GM19463 (cell line): ENCODE measurements at regions not wholly inside any gene's neighbourhood (a gene's known extent, or its start where the extent isn't known, plus 50 kb on each side); places are given as distances from the start of the nearest gene placed in this dataset.

Source experiments
- ATAC-seq: cut with Tn5 transposase; IDR thresholded peaks from one replicate; pipeline ENCODE4 v1.9.1; 2021; ENCODE audit warnings: mild to moderate bottlenecking, moderate library complexity; ENCODE audit not compliant: unreplicated experiment

DNA sequence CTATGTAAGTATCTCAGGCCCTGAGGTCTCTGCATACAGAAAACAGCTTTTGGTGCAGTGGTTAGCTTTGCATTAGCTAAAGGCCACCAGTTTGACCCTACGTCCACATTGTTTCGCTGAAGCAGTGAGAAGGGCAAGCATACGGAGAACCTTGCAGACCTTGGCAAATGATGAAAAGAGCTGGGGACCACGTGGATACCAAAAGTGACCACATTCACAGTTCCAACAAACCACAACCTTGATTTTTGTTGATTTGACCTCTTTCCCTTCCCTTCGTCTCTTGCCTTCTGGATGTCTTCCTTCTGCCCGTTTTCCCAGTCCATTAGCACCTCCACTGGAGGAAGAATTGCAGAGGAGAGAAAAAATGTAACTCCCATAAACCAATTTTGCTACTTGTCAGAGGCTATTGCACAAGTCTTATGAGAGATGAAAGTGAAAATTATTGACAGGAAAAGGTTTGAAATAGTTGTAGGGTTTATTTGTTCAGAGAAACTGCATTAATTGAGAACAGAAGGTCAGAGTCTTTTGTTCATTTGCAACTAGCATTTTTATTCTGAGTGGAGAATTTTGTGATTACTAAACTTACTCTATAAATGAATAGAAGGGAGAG, 293.9 kb upstream of the HTR2A start:
- no peak for ATAC-seq

DNA sequence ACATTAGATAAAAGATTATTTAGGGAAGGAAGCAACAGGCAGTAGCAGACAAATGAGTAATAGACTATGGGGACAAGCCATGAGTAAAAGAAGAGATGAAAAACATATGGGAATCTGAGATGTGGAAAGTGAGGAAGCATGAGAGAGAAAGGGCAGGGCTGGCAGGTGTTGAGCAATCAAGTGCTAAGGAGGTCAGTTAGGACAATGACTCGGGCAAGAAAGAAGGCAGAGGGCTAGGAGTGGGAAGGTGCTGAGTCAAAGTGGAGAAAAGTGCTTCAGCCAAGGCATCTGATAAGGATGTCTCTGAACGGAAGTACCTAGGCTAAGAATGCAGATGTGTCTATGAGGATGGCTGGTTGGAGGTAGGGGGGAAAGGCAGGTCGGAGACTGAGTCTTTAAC, 291.9 kb upstream of the HTR2A start:
- no peak for ATAC-seq

DNA sequence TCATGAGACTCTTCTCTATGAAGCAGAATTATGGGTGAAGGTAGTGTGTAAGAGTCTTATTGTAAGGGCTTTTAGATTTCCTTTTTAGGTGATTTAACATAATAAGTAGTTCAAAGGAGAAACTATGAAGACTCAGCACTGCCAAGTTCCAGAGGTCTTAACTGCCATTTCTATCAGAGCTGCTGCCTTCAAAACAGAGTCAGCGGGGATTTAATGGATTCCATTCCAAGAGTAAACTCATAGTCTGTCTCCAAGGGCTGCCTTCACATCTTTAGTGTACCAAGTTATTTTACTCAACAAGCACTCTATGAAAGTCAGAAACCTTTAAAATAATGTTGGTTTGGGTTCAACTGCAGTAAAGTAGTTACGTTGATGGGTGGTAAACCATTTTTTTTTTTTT, 289.6 kb upstream of the HTR2A start:
- ATAC-seq: no peak

DNA sequence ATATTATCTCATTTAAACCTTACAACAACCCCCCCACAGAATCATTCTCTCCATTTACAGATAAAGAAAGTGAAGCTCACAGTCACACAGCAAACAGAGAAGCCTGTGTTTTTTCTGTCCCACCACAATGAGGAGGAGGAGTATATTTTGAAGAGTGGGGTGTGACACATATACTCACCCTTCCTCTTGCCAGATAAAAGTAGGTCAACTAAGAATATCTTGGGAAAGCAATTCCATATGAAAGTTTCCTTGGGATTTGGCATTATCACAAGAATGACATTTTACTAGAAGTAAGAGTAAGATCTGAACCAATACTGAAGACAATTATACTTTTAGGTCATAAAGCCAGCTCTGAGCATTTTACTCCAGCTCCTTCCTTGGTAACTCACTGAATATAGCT, 287.5 kb upstream of the HTR2A start:
- no peak for ATAC-seq

DNA sequence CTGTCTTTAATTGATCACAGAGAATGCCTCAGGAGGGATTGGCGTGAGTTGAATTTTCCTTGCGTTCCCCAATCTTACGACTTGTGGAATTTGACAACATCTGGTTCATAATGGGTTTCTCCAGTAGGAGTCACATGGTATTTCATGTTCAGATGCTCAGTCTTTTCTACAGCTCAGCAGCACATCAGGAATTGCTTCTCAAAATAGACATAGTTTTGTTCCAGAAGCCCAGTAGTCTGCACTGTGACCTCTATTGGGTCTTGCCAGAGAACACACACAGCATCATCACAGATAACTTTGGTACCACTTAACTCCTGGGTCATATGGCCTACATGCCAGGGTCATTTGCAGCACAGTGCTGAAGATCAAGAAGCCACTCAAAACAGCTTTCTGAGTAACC, 282.5 kb upstream of the HTR2A start:
- no peak for ATAC-seq

DNA sequence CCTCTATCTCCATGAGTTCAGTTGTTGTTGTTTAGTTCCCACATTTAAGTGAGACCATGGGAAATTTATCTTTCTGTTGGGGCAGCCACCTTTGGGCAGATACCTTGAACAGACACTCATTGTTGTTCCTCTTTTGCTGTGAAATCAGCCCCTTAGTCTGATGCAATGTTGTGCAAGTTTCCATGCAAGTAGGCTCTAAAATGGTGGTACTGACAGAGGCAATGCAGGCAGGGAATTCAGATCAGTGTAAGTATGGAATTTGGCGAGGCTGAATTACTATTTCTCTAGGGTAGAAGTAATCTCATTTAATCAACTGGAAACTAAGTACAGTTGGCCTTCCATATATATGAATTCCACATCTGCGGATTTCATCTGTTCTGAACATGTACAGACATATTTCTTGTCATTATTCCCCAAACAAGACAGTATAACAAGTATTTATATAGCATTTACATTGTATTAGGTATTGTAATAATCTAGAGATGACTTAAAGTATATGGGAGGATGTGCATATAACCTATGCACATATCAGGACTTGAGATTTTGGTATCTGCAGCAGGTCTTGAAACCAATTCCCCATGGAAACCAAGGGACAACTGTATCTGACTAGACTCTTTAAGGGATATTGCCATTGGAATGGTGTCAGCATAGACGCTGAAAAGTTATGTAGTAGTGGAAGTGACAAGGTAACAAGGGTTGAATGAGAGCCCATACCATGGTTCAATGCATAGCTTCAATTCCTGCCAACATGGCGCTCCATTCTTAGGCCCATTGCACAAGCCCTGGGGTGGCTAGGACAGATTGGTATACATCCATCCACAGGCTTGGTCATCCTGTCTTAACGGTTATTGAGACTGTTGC, 281.5 kb upstream of the HTR2A start:
- no peak for ATAC-seq

DNA sequence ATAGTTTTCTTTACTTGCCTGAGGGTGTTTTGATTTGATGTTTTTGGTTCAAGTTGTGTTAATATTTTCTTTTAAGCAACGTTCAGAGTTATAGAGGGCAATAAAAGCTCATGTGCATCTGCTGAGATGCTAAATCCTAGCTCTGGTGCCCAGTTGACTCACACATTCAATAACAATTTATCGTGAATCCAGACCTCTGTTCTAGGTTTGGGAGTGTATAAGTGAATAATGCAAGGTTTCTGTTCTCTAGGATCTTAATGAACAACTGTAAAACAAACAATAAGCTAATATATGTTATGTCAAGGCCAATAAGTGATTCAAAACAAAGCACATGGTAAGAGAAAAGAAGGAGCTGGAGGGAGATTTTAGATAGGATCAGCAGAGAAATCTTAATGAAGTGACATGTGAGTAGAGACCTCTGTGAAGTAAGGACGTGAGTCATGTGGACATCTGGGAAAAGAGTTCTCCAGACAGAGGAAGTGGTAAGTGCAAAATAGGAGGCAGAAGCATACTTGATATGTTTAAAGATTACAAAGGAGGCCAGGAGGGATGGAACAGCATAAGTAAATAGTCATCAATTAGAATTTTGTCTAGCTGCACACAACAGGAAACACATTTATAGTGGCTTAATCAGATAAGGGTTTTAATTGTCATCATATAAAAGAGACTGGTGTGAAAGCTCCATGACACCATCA, 278.5 kb upstream of the HTR2A start:
- no peak for ATAC-seq

DNA sequence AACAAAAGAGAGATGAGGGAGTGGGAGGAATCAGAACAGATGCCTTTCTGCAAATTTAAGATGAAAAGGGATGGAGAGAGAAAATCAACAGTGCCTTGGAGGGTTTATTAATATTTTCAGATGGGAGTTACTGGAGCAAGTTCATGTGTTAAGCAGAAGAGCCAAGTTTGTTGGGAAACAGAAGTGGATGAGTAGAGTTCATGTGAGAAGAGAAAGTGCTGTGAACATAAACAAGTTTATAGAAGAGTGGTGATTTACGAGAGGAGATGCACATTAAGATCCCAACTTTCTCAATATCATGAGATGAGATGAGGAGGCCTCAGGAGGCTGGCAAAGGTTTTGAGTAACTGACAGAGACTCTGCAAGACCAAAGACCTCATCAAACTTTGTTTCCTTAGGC, 274.1 kb upstream of the HTR2A start:
- no peak for ATAC-seq

DNA sequence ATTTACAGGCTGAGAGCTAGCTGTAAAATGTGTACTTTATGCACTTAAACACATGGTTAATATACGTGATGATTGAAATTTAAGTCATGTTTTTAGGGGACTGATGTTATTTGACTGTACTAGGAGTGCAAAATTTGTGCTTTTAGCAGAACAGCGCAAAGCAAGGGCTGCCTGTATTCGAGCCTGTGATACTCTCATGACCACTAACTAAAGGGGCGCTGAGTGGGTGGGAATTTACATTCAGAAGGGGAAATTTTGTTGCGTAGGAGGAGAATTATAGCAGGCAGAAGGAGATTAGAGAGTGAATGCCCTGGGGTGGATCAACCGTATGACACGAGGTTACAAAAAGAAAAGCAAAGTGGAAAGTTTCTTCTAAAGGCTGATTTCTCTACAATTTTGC, 271.8 kb upstream of the HTR2A start:
- ATAC-seq: no peak

DNA sequence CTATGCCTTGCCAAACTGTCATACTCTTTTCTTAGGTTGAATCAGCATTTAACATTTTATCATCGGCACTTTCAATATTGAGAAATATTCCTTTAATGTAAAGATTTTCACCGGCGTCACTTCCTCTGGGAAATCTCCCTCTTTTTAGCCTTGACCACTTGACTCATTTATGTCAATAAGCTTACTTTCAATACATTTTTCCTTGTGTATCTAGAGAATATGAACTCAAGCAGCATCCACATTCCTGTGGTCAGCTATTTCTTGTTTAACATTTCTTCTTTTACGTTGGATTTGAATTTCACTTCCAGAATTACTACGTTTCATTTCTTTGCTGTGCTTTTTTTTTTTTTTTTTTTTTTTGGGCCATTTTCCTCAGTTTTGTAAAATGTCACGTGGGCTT, 271.2 kb upstream of the HTR2A start:
- ATAC-seq: no peak

DNA sequence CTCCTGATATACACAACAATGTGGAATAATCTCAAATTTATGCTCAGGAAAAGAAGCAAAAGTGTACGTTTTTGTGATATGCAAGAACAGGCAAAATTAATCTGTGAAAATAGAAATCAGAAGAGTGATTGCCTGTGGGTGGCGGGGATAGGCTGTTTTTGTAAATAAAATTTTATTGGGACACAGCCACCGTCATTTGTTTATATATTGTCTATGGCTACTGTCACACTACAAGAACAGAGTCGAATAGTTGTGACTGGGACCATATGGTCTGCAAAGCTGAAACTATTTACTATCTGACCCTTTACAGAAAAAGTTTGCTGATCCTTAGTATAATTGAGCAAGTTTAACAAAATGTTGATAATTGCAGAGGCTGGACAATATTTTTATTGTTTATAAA, 269.5 kb upstream of the HTR2A start:
- ATAC-seq: no peak

DNA sequence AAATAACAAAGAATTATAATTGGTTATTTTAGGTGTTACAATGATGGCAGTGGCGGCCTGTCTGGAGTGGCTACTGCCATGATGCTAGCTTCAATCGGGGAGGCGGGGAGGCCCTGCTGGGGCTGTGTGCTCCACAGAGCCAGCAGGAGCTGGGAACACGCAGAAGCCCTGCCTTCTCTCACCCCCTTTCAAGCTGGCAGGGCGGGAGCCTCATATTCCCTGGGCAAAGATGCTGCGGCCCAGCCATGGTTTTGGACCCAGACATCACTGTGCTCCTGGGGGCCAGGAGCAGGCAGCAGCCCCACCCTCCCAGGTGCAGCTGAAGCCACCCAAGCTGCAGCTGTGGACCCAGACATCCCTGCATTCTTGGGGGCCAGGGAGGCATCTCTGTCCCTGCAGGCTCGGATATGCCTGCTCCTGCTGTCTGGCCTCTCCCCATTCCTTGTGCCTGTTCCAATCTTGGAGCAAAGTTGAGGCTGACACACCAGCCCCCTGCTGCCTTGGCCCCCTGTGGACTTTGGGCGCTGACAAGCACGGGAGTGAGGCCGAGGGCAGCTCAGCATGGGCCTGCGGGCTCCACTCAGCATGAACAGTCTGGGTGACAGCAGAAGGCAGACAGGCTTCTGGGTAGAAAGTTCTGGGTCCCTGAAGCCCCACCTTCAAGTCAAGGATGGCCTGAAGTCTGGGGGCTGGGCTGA, 263.1 kb upstream of the HTR2A start:
- no peak for ATAC-seq

DNA sequence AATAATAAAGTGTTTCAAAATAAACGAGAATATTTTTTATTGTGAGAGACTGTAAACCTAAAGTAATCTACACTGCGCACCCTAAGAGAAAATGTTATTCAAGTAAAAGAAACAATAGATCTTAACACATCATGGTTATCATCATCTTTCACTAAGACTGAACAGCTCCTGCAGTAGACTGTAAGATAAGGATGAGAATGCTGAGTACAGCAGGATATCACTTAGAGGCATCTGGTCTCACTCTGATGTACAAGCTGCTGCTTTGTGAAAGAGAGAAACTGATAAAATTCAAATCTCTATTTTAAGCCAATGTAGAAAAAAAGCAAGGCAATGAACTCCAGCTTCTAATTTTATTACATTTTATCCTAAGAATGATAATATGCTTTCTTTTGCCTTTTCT, 261.7 kb upstream of the HTR2A start:
- ATAC-seq: no peak

DNA sequence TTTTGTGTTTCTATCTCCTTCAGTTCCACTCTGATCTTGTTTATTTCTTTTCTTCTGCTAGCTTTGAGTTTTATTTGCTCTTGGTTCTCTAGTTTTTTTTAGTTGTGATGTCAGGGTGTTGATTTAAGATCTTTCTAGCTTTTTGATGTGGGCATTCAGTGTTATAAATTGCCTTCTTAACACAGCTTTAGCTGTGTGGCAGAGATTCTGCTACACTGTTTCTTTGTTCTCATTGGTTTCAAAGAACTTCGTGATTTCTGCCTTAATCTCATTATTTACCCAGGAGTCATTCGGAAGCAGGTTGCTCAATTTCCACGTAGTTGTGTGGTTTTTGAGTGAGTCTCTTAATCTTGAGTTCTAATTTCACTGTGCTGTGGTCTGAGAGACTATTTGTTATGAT, 251.7 kb upstream of the HTR2A start:
- no peak for ATAC-seq

DNA sequence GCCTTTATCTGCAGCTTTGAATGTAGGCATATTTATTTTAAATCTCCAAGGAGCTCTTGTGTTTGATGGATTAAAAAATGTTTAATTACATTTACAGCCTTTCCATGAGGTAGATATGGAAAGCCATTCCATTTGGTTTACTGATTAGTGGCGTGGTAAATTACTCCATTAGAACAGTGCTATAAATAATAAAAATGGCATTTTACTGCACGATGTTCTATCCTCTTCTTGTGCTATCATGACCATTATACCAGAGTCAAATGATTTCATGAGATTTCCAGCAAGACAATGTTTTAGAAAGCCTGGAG, 250.9 kb upstream of the HTR2A start:
- no peak for ATAC-seq

DNA sequence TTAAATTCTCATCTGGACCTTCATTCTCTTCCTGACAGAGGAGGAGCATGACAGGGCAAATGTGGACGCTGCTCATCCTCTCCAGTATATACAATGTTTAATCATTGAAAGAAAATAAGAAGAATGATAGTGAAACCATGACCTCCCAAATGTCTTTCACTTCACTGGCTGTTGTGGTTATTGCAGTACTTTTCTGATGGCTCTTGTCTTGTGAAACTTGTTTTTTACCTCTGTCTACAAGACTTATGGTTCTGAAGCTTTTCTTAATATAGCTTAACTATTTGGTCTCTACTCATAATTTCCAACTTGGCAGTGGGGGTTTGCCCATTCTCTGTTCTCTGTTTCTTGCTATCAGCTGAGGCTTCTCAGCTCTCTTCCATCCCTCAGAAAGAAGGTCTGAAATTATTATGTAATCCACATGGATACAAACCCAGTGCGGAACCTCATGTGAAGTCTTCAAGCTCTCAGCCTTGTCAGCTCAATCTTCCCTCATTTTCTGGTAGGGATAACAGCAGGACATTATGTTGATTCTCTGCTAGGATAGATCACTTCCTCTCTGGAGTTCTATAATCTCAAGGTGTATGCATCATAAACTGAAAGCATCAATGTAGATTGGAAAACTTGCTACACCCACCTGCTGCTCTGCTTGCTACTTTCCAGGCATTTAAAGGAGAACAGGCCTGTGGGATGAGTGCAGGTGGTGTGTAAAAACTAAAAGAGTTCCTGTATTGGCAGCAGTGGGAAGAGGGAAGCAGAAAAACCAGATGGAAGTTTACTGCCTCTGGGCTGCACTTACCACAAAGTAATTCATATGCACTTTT, 250.3 kb upstream of the HTR2A start:
- peak; percentile 95 for ATAC-seq

DNA sequence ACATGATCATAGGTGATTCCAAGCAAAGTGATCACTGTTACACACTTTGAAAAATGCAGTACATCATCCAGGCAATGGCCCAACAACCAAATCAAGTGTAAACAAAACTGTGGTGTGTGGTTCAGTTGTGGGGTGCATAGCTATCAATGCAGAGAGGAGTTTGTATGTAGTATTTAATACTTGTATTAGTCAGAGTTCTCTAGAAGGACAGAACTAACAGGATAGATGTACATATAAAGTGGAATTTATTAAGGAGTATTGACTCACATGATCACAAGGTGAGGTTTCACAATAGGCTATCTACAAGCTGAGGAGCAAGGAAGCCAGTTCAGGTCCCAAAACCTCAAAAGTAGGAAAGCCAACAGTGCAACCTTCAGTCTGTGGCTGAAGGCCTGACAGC, 249.3 kb upstream of the HTR2A start:
- ATAC-seq: no peak

DNA sequence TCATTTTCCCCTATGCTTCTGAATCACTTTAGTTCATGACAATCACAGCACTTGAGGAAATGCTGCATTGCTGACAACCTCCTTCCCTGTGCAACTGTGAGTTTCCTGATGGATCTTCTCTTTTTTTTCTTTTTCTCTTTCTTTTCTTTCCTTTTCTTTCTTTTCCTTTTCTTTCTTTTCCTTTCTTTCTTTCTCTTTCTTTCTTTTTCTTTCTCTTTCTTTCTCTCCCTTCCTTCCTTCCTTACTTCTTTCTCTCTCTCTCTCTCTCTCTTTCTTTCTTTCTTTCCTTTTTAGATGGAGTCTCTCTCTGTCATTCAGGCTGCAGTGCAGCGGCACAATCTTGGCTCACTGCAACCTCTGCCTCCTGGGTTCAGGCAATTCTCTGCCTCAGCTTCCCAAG, 247.9 kb upstream of the HTR2A start:
- no peak for ATAC-seq

DNA sequence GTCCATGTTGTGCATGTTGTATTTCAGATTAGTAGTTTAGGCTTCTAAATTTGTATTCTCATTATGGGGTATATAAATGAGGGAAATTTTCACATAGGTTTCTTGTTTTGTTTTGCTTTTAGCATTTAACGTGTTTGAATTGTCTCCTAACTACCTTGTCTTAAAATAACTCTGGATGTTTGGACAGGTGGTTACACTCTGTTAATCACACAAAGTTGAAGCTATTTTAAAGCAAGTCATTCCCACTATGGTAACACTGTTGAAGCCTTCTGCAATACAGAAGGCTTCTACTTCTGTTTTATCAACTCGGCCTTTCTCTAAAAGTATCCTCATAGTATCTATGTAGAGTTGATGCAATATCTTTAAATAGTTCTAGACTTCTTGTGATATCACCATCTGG, 245.3 kb upstream of the HTR2A start:
- no peak for ATAC-seq

DNA sequence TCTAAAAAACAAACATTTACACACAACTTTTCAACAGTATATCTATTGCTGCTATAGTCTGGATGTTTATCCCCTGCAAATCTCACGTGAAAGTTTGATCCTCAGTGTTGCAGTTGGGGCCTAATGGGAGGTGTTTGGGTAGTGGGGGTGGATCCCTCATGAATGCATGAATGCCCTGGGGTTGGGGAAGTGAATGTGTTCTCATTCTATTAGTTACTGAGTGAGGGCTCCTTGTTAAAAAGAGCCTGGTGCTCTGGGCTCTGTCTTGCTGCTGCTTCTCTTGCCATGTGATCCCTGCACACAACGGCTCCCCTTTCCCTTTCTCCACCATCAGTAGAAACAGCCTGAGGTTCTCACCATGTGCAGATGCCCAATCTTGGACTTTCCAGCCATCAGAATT, 242.7 kb upstream of the HTR2A start:
- no peak for ATAC-seq

DNA sequence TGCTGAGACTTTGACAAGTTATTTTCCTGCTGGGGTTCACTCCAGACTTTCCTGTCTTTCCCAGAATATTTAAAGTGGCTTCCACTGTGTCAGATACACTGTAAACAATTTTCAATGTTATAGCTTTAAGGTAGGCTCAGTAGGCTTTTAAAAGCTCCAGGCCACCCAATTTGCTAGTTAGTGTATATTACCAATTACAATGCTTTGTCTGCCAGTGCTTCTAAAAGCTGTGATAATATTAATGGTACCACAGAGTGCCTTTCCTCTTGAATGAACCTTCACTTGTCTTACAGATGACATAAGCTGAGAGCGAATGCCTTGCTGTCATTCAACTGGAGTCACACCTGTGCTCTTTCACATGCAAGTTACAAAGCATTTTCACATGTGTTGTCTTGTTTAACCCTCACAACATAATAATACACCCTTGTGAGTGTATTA, 239.7 kb upstream of the HTR2A start:
- ATAC-seq: no peak
